ENCODE measurements at regions not wholly inside any gene's neighbourhood (a gene's known extent, or its start where the extent isn't known, plus 50 kb on each side); places are given as distances from the start of the nearest gene placed in this dataset.
"Not testable (repeated sequence)": the region's sequence is repeated elsewhere in the genome, so short reads cannot be mapped to it uniquely, and the experiment has no call there.

- no peak for DNase-seq (ENCODE audit: low spot score)
Measured at GRCh38 chr9:24652181-24652580, 106.5 kb upstream of the IZUMO3 start.

GRCh38 chr9:24628809-24629208, 83.1 kb upstream of the IZUMO3 start:
- DNase-seq (ENCODE audit: low spot score) = not testable (repeated sequence)

- no peak for DNase-seq (ENCODE audit: low spot score)
Measured at GRCh38 chr9:24625097-24625496, 79.4 kb upstream of the IZUMO3 start.

- DNase-seq (ENCODE audit: low spot score) = no peak
Measured at GRCh38 chr9:24624481-24624880, 78.8 kb upstream of the IZUMO3 start.

GRCh38 chr9:24620741-24621140, 75.0 kb upstream of the IZUMO3 start:
- no peak for DNase-seq (ENCODE audit: low spot score)

- no peak for DNase-seq (ENCODE audit: low spot score)
Measured at GRCh38 chr9:24616863-24617262, 71.2 kb upstream of the IZUMO3 start.

- no peak for DNase-seq (ENCODE audit: low spot score)
Measured at GRCh38 chr9:24614070-24614469, 68.4 kb upstream of the IZUMO3 start.

- DNase-seq (ENCODE audit: low spot score) = no peak
Measured at GRCh38 chr9:24608599-24608998, 62.9 kb upstream of the IZUMO3 start.

- DNase-seq (ENCODE audit: low spot score) = no peak
Measured at GRCh38 chr9:24602693-24603352, 57.1 kb upstream of the IZUMO3 start.

Measured in kidney tubule cell (primary cell).